ENCODE measurements at regions not wholly inside any gene's neighbourhood (a gene's known extent, or its start where the extent isn't known, plus 50 kb on each side); places are given as distances from the start of the nearest gene placed in this dataset.

DNA sequence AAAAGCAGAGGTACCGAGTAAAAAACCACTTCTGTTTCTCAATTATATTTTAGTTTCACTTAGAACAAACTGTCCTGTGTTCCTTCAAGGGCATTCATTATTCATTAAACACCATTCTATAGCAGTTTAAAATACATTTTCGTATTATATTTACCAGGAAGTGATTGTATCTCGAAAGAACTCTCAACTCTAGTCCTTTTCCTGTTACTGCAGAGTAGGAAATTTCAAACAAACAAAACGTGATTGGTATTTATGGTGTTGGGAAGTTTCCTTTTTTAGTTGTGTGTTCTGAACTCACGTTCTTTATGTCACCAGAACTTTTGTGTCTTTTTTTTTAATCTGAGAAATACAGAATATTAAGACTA, 139.5 kb upstream of the BTBD3 start:
- H3K27ac ChIP-seq (ENCODE audit: low read depth, low read length): no peak overlapping the region
- peak overlapping the region in 3 of 5 donors; percentile 22 to 38 (median 36) for H3K4me3 ChIP-seq (ENCODE audit: low read depth in 1 of 5, low read length in 5 of 5)
- no peak overlapping the region for H3K9ac ChIP-seq (ENCODE audit: low read length in 5 of 5)
- peaks cover 0 to 14% (median 0%) of the 10 kb centered on the region in 5 donors for H3K4me1 ChIP-seq (ENCODE audit: control insufficient read depth in 5 of 5, insufficient read depth in 5 of 5, low read length in 5 of 5)
- H3K36me3 ChIP-seq (ENCODE audit: control insufficient read depth in 5 of 5, insufficient read depth in 5 of 5, low read length in 5 of 5): no peaks in the 10 kb centered on the region
- no peaks in the 10 kb centered on the region for H3K27me3 ChIP-seq (ENCODE audit: control insufficient read depth in 5 of 5, insufficient read depth in 4 of 5, low read length in 5 of 5)
- H3K9me3 ChIP-seq (ENCODE audit: control insufficient read depth in 5 of 5, low read length in 5 of 5): peaks cover 0 to 2% (median 0%) of the 10 kb centered on the region in 5 donors

GRCh38 chr20:11780765-11781369, 136.8 kb upstream of the BTBD3 start:
- H3K9me3 ChIP-seq (ENCODE audit: control insufficient read depth in 5 of 5, low read length in 5 of 5): no peaks in the 10 kb centered on the region
- H3K27me3 ChIP-seq (ENCODE audit: control insufficient read depth in 5 of 5, insufficient read depth in 4 of 5, low read length in 5 of 5): no peaks in the 10 kb centered on the region
- H3K27ac ChIP-seq (ENCODE audit: low read depth, low read length): no peak overlapping the region
- H3K4me1 ChIP-seq (ENCODE audit: control insufficient read depth in 5 of 5, insufficient read depth in 5 of 5, low read length in 5 of 5): peaks cover 0 to 14% (median 0%) of the 10 kb centered on the region in 5 donors
- no peak overlapping the region for H3K9ac ChIP-seq (ENCODE audit: low read length in 5 of 5)
- no peaks in the 10 kb centered on the region for H3K36me3 ChIP-seq (ENCODE audit: control insufficient read depth in 5 of 5, insufficient read depth in 5 of 5, low read length in 5 of 5)
- no peak overlapping the region for H3K4me3 ChIP-seq (ENCODE audit: low read depth in 1 of 5, low read length in 5 of 5)

DNA sequence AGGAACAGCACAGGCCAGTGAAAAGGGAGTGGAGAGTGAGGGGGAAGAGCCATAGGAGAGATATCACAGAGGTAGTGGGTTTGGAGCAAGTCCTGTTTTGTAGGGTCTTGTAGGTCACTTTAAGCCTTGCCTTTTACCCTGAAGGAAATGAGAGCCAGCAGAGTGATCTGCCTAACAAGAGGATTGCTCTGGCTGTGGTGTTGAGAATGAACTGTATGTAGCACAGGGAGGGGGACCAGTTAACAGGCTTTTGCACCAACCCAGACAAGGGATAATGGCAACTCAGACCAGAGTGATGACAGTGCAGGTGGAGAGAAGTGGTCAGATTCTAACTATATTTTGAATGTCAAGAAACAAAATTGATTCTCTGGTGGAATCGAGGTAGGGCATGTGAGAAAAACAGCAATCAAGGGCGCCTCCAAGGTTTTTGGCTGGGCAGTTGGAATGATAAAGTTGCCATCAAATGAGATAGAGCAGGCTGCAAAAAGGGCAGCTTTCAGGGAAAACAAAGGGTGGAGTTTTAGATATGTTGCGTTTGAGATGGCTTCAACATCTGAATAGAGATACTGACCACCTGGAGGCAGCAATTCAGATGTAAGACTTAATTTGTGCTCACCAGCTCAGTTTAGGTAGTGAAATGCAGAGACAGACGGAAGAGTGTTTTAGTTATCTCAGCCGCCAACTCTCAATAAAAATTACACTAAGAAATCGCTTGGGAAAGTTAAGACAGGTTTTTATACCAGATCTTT, 134.4 kb upstream of the BTBD3 start:
- no peaks in the 10 kb centered on the region for H3K36me3 ChIP-seq (ENCODE audit: control insufficient read depth in 5 of 5, insufficient read depth in 5 of 5, low read length in 5 of 5)
- no peaks in the 10 kb centered on the region for H3K9me3 ChIP-seq (ENCODE audit: control insufficient read depth in 5 of 5, low read length in 5 of 5)

GRCh38 chr20:11785885-11786507, 131.7 kb upstream of the BTBD3 start:
- no peaks in the 10 kb centered on the region for H3K27me3 ChIP-seq (ENCODE audit: control insufficient read depth in 5 of 5, insufficient read depth in 4 of 5, low read length in 5 of 5)
- H3K9ac ChIP-seq (ENCODE audit: low read length in 5 of 5): no peak overlapping the region
- no peaks in the 10 kb centered on the region for H3K9me3 ChIP-seq (ENCODE audit: control insufficient read depth in 5 of 5, low read length in 5 of 5)
- no peak overlapping the region for H3K4me3 ChIP-seq (ENCODE audit: low read depth in 1 of 5, low read length in 5 of 5)
- H3K36me3 ChIP-seq (ENCODE audit: control insufficient read depth in 5 of 5, insufficient read depth in 5 of 5, low read length in 5 of 5): no peaks in the 10 kb centered on the region
- no peak overlapping the region for H3K27ac ChIP-seq (ENCODE audit: low read depth, low read length)
- H3K4me1 ChIP-seq (ENCODE audit: control insufficient read depth in 5 of 5, insufficient read depth in 5 of 5, low read length in 5 of 5): no peaks in the 10 kb centered on the region

More for the DNA sequence above, 134.4 kb upstream of the BTBD3 start:
- Histone ChIP-seq H3K4me3 (ENCODE audit: low read depth in 1 of 5, low read length in 5 of 5) (no peak overlapping the region), H3K27ac (ENCODE audit: low read depth, low read length) (no peak overlapping the region), H3K27me3 (ENCODE audit: control insufficient read depth in 5 of 5, insufficient read depth in 4 of 5, low read length in 5 of 5) (no peaks in the 10 kb centered on the region), H3K4me1 (ENCODE audit: control insufficient read depth in 5 of 5, insufficient read depth in 5 of 5, low read length in 5 of 5) (peaks cover 0 to 6% (median 0%) of the 10 kb centered on the region in 5 donors), H3K9ac (ENCODE audit: low read length in 5 of 5) (no peak overlapping the region)

DNA sequence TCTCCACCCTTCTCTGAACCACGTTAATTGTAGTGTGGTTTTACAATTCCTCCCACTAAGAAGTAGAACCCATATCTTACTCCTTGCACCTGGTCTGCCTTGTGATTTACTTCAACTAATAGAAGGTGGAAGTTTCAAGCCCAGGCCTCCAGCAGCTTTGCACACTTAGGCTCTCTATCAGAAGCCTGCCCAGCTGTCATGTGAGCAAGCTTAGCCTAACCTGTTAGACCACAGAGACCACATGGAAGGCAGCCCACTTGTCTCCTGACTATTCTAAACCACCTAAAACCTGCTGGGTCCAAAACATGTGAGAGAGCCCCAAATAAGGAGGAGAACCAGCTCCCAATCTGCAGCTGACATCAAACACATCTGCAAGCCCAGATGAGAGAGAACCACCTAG, 127.6 kb upstream of the BTBD3 start:
- no peaks in the 10 kb centered on the region for H3K27me3 ChIP-seq (ENCODE audit: control insufficient read depth in 5 of 5, insufficient read depth in 4 of 5, low read length in 5 of 5)
- H3K4me1 ChIP-seq (ENCODE audit: control insufficient read depth in 5 of 5, insufficient read depth in 5 of 5, low read length in 5 of 5): no peaks in the 10 kb centered on the region
- no peak overlapping the region for H3K27ac ChIP-seq (ENCODE audit: low read depth, low read length)
- H3K9me3 ChIP-seq (ENCODE audit: control insufficient read depth in 5 of 5, low read length in 5 of 5): no peaks in the 10 kb centered on the region
- H3K4me3 ChIP-seq (ENCODE audit: low read depth in 1 of 5, low read length in 5 of 5): no peak overlapping the region
- H3K36me3 ChIP-seq (ENCODE audit: control insufficient read depth in 5 of 5, insufficient read depth in 5 of 5, low read length in 5 of 5): no peaks in the 10 kb centered on the region
- no peak overlapping the region for H3K9ac ChIP-seq (ENCODE audit: low read length in 5 of 5)

DNA sequence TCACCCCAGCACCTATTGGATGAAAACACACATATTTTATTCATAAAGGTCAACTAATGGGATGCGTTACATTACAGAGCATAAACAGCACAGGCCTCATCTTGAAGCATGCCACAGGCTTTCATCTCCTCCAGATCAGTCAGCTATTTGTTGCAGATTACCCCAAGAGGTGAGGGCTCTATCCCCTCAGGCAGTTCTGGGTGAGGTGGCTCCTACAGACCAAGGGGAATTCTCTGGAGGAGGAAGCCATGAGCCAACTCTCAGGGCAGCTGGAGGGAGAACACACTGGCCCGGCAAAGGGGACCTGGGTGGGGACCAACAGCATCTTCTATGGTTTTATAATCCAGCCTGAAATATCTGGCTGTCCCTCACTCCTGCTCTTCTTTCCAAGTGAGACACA, 126.4 kb upstream of the BTBD3 start:
- no peak overlapping the region for H3K4me3 ChIP-seq (ENCODE audit: low read depth in 1 of 5, low read length in 5 of 5)
- H3K27me3 ChIP-seq (ENCODE audit: control insufficient read depth in 5 of 5, insufficient read depth in 4 of 5, low read length in 5 of 5): no peaks in the 10 kb centered on the region
- no peaks in the 10 kb centered on the region for H3K4me1 ChIP-seq (ENCODE audit: control insufficient read depth in 5 of 5, insufficient read depth in 5 of 5, low read length in 5 of 5)
- H3K27ac ChIP-seq (ENCODE audit: low read depth, low read length): no peak overlapping the region
- no peaks in the 10 kb centered on the region for H3K9me3 ChIP-seq (ENCODE audit: control insufficient read depth in 5 of 5, low read length in 5 of 5)
- no peaks in the 10 kb centered on the region for H3K36me3 ChIP-seq (ENCODE audit: control insufficient read depth in 5 of 5, insufficient read depth in 5 of 5, low read length in 5 of 5)
- no peak overlapping the region for H3K9ac ChIP-seq (ENCODE audit: low read length in 5 of 5)

- Histone ChIP-seq H3K4me1 (ENCODE audit: control insufficient read depth in 5 of 5, insufficient read depth in 5 of 5, low read length in 5 of 5) (no peaks in the 10 kb centered on the region), H3K27ac (ENCODE audit: low read depth, low read length) (no peak overlapping the region), H3K4me3 (ENCODE audit: low read depth in 1 of 5, low read length in 5 of 5) (no peak overlapping the region), H3K9me3 (ENCODE audit: control insufficient read depth in 5 of 5, low read length in 5 of 5) (no peaks in the 10 kb centered on the region), H3K9ac (ENCODE audit: low read length in 5 of 5) (no peak overlapping the region), H3K36me3 (ENCODE audit: control insufficient read depth in 5 of 5, insufficient read depth in 5 of 5, low read length in 5 of 5) (no peaks in the 10 kb centered on the region), H3K27me3 (ENCODE audit: control insufficient read depth in 5 of 5, insufficient read depth in 4 of 5, low read length in 5 of 5) (no peaks in the 10 kb centered on the region)
These were observed 125.7 kb upstream of the BTBD3 start for GRCh38 chr20:11791835-11792567.

DNA sequence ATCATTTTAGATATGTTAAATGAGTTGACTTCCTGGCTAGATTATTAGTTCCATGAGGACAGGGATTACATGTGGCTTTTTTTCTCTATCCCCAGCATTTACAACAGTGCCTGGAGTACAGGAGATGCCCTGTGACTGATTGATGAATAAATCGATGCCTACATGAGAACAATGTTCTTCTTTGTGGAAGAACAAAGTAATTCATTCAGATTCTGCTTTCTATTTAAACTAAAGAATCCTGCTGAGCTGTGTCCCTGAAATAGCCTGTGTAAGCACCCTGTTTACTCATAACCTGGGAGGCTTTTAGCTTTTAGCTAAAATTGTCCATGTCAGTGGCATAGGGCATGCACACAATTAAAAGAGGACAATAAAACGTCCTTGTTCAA, 125.1 kb upstream of the BTBD3 start:
- Histone ChIP-seq H3K9ac (ENCODE audit: low read length in 5 of 5) (no peak overlapping the region), H3K9me3 (ENCODE audit: control insufficient read depth in 5 of 5, low read length in 5 of 5) (no peaks in the 10 kb centered on the region), H3K27me3 (ENCODE audit: control insufficient read depth in 5 of 5, insufficient read depth in 4 of 5, low read length in 5 of 5) (no peaks in the 10 kb centered on the region), H3K27ac (ENCODE audit: low read depth, low read length) (no peak overlapping the region), H3K36me3 (ENCODE audit: control insufficient read depth in 5 of 5, insufficient read depth in 5 of 5, low read length in 5 of 5) (no peaks in the 10 kb centered on the region), H3K4me1 (ENCODE audit: control insufficient read depth in 5 of 5, insufficient read depth in 5 of 5, low read length in 5 of 5) (no peaks in the 10 kb centered on the region), H3K4me3 (ENCODE audit: low read depth in 1 of 5, low read length in 5 of 5) (no peak overlapping the region)

DNA sequence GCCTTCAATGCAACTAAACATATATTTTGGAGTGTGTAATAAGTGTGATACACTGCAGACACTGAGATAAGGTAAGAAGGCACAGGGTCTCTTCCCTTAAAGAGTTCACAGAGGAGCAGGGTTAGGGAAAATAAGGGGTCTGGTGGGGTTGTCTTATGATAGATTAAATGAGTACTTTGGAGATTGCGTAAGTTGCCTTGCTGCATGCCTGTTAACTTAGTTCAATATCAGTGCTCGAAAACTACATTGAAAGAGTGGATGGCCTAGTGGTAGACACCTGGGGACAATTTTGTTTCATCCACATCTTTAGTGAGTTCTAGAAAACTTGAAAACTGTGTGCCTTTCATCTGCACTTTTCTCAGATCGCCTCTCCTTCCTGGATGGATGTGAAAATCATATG, 123.2 kb upstream of the BTBD3 start:
- H3K4me3 ChIP-seq (ENCODE audit: low read depth in 1 of 5, low read length in 5 of 5): no peak overlapping the region
- no peaks in the 10 kb centered on the region for H3K9me3 ChIP-seq (ENCODE audit: control insufficient read depth in 5 of 5, low read length in 5 of 5)
- H3K9ac ChIP-seq (ENCODE audit: low read length in 5 of 5): no peak overlapping the region
- no peaks in the 10 kb centered on the region for H3K36me3 ChIP-seq (ENCODE audit: control insufficient read depth in 5 of 5, insufficient read depth in 5 of 5, low read length in 5 of 5)
- no peak overlapping the region for H3K27ac ChIP-seq (ENCODE audit: low read depth, low read length)
- H3K4me1 ChIP-seq (ENCODE audit: control insufficient read depth in 5 of 5, insufficient read depth in 5 of 5, low read length in 5 of 5): no peaks in the 10 kb centered on the region
- H3K27me3 ChIP-seq (ENCODE audit: control insufficient read depth in 5 of 5, insufficient read depth in 4 of 5, low read length in 5 of 5): no peaks in the 10 kb centered on the region

DNA sequence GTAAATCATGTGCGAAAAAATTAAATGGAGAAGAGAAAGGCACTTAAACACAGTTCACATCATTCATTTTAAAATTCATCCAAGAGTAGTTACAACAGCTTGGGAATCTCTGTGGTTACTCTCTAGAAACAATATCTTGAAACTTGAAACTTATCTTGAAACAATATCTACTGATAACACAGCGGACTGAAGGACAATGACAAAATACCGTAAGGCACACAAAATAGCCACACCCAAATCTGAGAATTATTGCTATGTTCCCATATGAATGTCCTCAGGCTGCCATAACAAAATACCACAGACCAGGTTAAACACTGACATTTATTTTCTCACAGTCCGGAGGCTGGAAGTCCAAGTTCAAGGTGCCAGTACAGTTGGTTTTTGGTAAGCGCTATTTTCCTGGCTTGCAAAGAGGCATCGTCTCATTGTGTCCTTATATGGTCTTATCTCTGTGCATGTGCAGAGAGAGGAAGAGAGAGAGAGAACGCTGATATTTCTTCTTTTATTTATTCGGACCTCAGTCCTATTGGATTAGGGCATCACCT, 122.5 kb upstream of the BTBD3 start:
- no peak overlapping the region for H3K27ac ChIP-seq (ENCODE audit: low read depth, low read length)
- no peak overlapping the region for H3K9ac ChIP-seq (ENCODE audit: low read length in 5 of 5)
- no peaks in the 10 kb centered on the region for H3K4me1 ChIP-seq (ENCODE audit: control insufficient read depth in 5 of 5, insufficient read depth in 5 of 5, low read length in 5 of 5)
- no peaks in the 10 kb centered on the region for H3K27me3 ChIP-seq (ENCODE audit: control insufficient read depth in 5 of 5, insufficient read depth in 4 of 5, low read length in 5 of 5)
- H3K4me3 ChIP-seq (ENCODE audit: low read depth in 1 of 5, low read length in 5 of 5): no peak overlapping the region
- H3K36me3 ChIP-seq (ENCODE audit: control insufficient read depth in 5 of 5, insufficient read depth in 5 of 5, low read length in 5 of 5): no peaks in the 10 kb centered on the region
- H3K9me3 ChIP-seq (ENCODE audit: control insufficient read depth in 5 of 5, low read length in 5 of 5): no peaks in the 10 kb centered on the region

Data from subcutaneous abdominal adipose tissue (tissue), 5 donors.